HCT116 (cell line): ENCODE measurements at regions not wholly inside any gene's neighbourhood (a gene's known extent, or its start where the extent isn't known, plus 50 kb on each side); places are given as distances from the start of the nearest gene placed in this dataset.

Experiments
- ATAC-seq: fragments of 200-7000 bp; cut with Tn5 transposase; 2 replicates; pipeline ENCODE4 v1.9.1; 2020; ENCODE audit warnings: mild to moderate bottlenecking, moderate library complexity
- BruUV-seq: library from RNA; stranded (reverse); fragments of 400-500 nt; replicated peaks from 2 replicates; lab custom pipeline; 2021; lab: Mats Ljungman, UMichigan
- CTCF ChIA-PET: fragments of 300-600 bp; sonication (Branson Sonifier 250); formaldehyde crosslinking; loops from one replicate; lab custom pipeline; 2021; ENCODE audit warnings: antibody characterized with exemption; lab: Charles Lee
- POLR2A ChIA-PET: fragments of 300-600, 350-600 bp; sonication (Branson Sonifier 250); formaldehyde crosslinking; loops from one replicate; lab custom pipeline; 2021; ENCODE audit warnings: antibody characterized with exemption; lab: Charles Lee
- RAD21 ChIA-PET, 2 experiments: fragments of 300-600 bp; sonication (Branson Sonifier 250); formaldehyde crosslinking; loops; one replicate each; lab custom pipeline; 2023; ENCODE audit warnings: low total read pairs in 2 of 2; ENCODE audit not compliant: uncharacterized antibody in 2 of 2, unreplicated experiment in 2 of 2, low non-redundant PET in 1 of 2; lab: Charles Lee
- DNase-seq: peaks from one replicate; pipeline ENCODE4 v3.0.0-alpha.2; 2010; ENCODE audit warnings: low read depth, low spot score
- H2AFZ ChIP-seq: fragments of 200-600 bp; shearing (Covaris generic), sonication (generic); 2 replicates; pipeline ENCODE4 v1.6.1; 2017; ENCODE audit warnings: low read depth, mixed run types, mixed read lengths, antibody characterized with exemption, low read length; ENCODE audit not compliant: poor library complexity, severe bottlenecking
- H3K27ac ChIP-seq: 2 replicates; pipeline ENCODE4 v1.5.1; 2012; ENCODE audit warnings: low read depth, low read length
- H3K27me3 ChIP-seq: fragments of 200-600 bp; sonication (generic); 2 replicates; pipeline ENCODE4 v1.6.1; 2016; ENCODE audit warnings: mixed run types, low read length, mixed read lengths; ENCODE audit not compliant: insufficient read depth
- H3K36me3 ChIP-seq, 2 experiments: fragments of 200-500 bp in 1 of 2; fragments of 200-600 bp in 1 of 2; sonication (Bioruptor generic) in 1 of 2; sonication (generic) in 1 of 2; 2 replicates each; pipeline versions ENCODE4 v1.5.1 to v1.6.1; 2014 to 2016; ENCODE audit warnings: low read length in 2 of 2, inconsistent platforms in 1 of 2, mixed read lengths in 1 of 2, mixed run types in 1 of 2; ENCODE audit not compliant: insufficient read depth in 2 of 2, control insufficient read depth in 1 of 2
- H3K4me1 ChIP-seq, 2 experiments: fragments of 200-600 bp in 1 of 2; sonication (generic) in 1 of 2; 2 replicates each; pipeline versions ENCODE4 v1.5.1 to v1.6.1; 2012 to 2017; ENCODE audit warnings: low read length in 2 of 2, inconsistent platforms in 1 of 2, mild to moderate bottlenecking in 1 of 2, mixed read lengths in 1 of 2, mixed run types in 1 of 2, moderate library complexity in 1 of 2; ENCODE audit not compliant: insufficient read depth in 2 of 2, control insufficient read depth in 1 of 2
- H3K4me2 ChIP-seq: fragments of 200-600 bp; sonication (generic); 2 replicates; pipeline ENCODE4 v1.6.1; 2017; ENCODE audit warnings: mixed run types, low read length, mixed read lengths
- H3K4me3 ChIP-seq, 2 experiments: fragments of 200-600 bp in 1 of 2; sonication (generic) in 1 of 2; replicated peaks in 1 of 2; 2 replicates each; pipeline ENCODE4 v1.5.1; 2011 to 2016; ENCODE audit warnings: low read length in 2 of 2, control low read depth in 1 of 2, low read depth in 1 of 2, mild to moderate bottlenecking in 1 of 2, mixed read lengths in 1 of 2, mixed run types in 1 of 2
- H3K79me2 ChIP-seq: fragments of 200-600 bp; sonication (generic); 2 replicates; pipeline ENCODE4 v1.6.1; 2017; ENCODE audit warnings: mild to moderate bottlenecking, mixed run types, low read length, moderate library complexity, mixed read lengths; ENCODE audit not compliant: insufficient read depth
- H3K9ac ChIP-seq: fragments of 200-600 bp; sonication (generic); 2 replicates; pipeline ENCODE4 v1.6.1; 2016; ENCODE audit warnings: low read length, mixed read lengths
- H3K9me2 ChIP-seq: fragments of 200-600 bp; sonication (generic), shearing (Covaris generic); 2 replicates; pipeline ENCODE4 v1.6.1; 2017; ENCODE audit warnings: mixed run types, mild to moderate bottlenecking, moderate library complexity; ENCODE audit not compliant: insufficient read depth
- H3K9me3 ChIP-seq, 2 experiments: fragments of 200-500 bp in 1 of 2; fragments of 200-600 bp in 1 of 2; sonication (Bioruptor generic) in 1 of 2; sonication (generic) in 1 of 2; 2 replicates each; pipeline ENCODE4 v1.6.1; 2014 to 2017; ENCODE audit warnings: low read length in 2 of 2, mixed read lengths in 2 of 2, inconsistent platforms in 1 of 2, low read depth in 1 of 2, mild to moderate bottlenecking in 1 of 2, mixed run types in 1 of 2, moderate library complexity in 1 of 2; ENCODE audit not compliant: control insufficient read depth in 1 of 2, insufficient read depth in 1 of 2
- H4K20me1 ChIP-seq: fragments of 200-600 bp; sonication (generic), shearing (Covaris generic); 2 replicates; pipeline ENCODE4 v1.6.1; 2017; ENCODE audit warnings: mixed run types, mild to moderate bottlenecking, moderate library complexity; ENCODE audit not compliant: insufficient read depth
- CBX3 ChIP-seq: IDR thresholded peaks from 2 replicates; pipeline ENCODE4 v1.6.1; 2012; ENCODE audit warnings: low read depth
- ELF1 ChIP-seq: IDR thresholded peaks from 2 replicates; pipeline ENCODE4 v1.6.1; 2012; ENCODE audit warnings: low read depth, borderline replicate concordance
- EZH2phosphoT487 ChIP-seq: fragments of 200-600 bp; IDR thresholded peaks from 2 replicates; pipeline ENCODE4 v1.6.1; 2018; ENCODE audit warnings: antibody characterized with exemption, borderline replicate concordance
- POLR2A ChIP-seq: IDR thresholded peaks from 2 replicates; pipeline ENCODE4 v1.7.0; 2011; ENCODE audit warnings: borderline replicate concordance; ENCODE audit not compliant: insufficient read depth, insufficient read length; ENCODE audit errors: extremely low read depth
- RAD21 ChIP-seq: IDR thresholded peaks from 2 replicates; pipeline ENCODE4 v1.6.1; 2012; ENCODE audit warnings: low read depth, mild to moderate bottlenecking
- REST ChIP-seq: IDR thresholded peaks from 2 replicates; pipeline ENCODE4 v1.6.1; 2012; ENCODE audit warnings: low read depth
- SIN3A ChIP-seq: IDR thresholded peaks from 2 replicates; pipeline ENCODE4 v1.6.1; 2012; ENCODE audit warnings: low read depth
- SRF ChIP-seq: IDR thresholded peaks from 2 replicates; pipeline ENCODE4 v1.6.1; 2012; ENCODE audit warnings: low read depth
- TCF7L2 ChIP-seq: IDR thresholded peaks from 2 replicates; pipeline ENCODE4 v1.7.0; 2011; ENCODE audit warnings: borderline replicate concordance, inconsistent platforms; ENCODE audit not compliant: insufficient read depth, insufficient read length; ENCODE audit errors: extremely low read depth
- YY1 ChIP-seq: IDR thresholded peaks from 2 replicates; pipeline ENCODE4 v1.6.1; 2011; ENCODE audit warnings: low read length, low read depth, moderate library complexity, mild to moderate bottlenecking; ENCODE audit not compliant: insufficient replicate concordance; ENCODE audit errors: extremely low read depth
- ZFX ChIP-seq: fragments of 450-650 bp; IDR thresholded peaks from 2 replicates; pipeline ENCODE4 v1.6.1; 2017
- ZNF274 ChIP-seq: fragments of 200-500 bp; sonication (Bioruptor generic); IDR thresholded peaks from 2 replicates; pipeline ENCODE4 v1.6.1; 2014; ENCODE audit warnings: mild to moderate bottlenecking, low read depth, low read length, inconsistent platforms
- intact Hi-C: fragments of 100-400 bp; cut with micrococcal nuclease; formaldehyde crosslinking; loops from 2 replicates; pipeline ENCODE4 v1.10.0; 2022
- TF ChIP-seq, protein P1 (sequence below): IDR thresholded peaks from 2 replicates; pipeline ENCODE4 v1.6.1; 2011; ENCODE audit warnings: mild to moderate bottlenecking, low read length, moderate library complexity; ENCODE audit not compliant: insufficient replicate concordance; ENCODE audit errors: extremely low read depth

- TF ChIP-seq, protein P1, sequence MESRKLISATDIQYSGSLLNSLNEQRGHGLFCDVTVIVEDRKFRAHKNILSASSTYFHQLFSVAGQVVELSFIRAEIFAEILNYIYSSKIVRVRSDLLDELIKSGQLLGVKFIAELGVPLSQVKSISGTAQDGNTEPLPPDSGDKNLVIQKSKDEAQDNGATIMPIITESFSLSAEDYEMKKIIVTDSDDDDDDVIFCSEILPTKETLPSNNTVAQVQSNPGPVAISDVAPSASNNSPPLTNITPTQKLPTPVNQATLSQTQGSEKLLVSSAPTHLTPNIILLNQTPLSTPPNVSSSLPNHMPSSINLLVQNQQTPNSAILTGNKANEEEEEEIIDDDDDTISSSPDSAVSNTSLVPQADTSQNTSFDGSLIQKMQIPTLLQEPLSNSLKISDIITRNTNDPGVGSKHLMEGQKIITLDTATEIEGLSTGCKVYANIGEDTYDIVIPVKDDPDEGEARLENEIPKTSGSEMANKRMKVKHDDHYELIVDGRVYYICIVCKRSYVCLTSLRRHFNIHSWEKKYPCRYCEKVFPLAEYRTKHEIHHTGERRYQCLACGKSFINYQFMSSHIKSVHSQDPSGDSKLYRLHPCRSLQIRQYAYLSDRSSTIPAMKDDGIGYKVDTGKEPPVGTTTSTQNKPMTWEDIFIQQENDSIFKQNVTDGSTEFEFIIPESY, result no peak
- TF ChIP-seq EZH2phosphoT487 (no peak), TCF7L2 (no peak), REST (no peak), SRF (no peak), CBX3 (no peak), RAD21 (no peak)
Measured at GRCh38 chr10:4041635-4042034, 256.6 kb upstream of the KLF6 start (continued).

DNA sequence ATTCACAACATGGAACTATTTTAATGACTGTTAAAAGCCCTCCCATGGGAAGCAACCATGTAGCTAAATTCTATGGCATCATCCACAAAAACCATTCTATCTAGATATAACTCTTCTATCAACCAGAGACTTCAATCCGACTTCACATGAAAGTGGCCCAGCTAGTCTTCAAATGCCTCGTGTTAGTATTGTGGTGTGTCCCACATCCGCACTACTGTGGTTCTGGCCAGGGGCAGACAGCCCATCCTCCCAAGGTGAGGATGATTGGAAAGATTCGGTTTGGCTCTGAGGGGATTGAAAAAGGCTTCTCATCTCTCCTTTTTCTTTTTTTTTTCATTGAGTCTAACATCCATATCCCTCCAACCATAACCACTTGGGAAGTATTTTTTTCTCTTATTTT is 253.0 kb upstream of the KLF6 start:
- no peaks in the 10 kb centered on the region for H3K9me2 ChIP-seq
- no peaks in the 10 kb centered on the region for H3K79me2 ChIP-seq
- POLR2A ChIA-PET, result no interaction called here
- H3K36me3 ChIP-seq, result no peaks in the 10 kb centered on the region
- no peak for DNase-seq
- no peak overlapping the region for H3K27ac ChIP-seq
- no peaks in the 10 kb centered on the region for H3K4me1 ChIP-seq
- intact Hi-C loops, result no loop called here
- no peaks in the 10 kb centered on the region for H4K20me1 ChIP-seq
- H2AFZ ChIP-seq, result no peak overlapping the region
- RAD21 ChIA-PET, result no interaction called here
- no peak for ATAC-seq
- CTCF ChIA-PET, result no interaction called here
- H3K9me3 ChIP-seq, result peaks cover 8 to 9% of the 10 kb centered on the region in 2 experiments; a peak in 3 of 4 replicates
- H3K4me2 ChIP-seq, result no peak overlapping the region
- H3K9ac ChIP-seq, result no peak overlapping the region
- no peaks in the 10 kb centered on the region for H3K27me3 ChIP-seq
- H3K4me3 ChIP-seq, result no peak overlapping the region
- BruUV-seq, result no TSS peak
- TF ChIP-seq YY1 (no peak), CBX3 (no peak), TCF7L2 (no peak), REST (no peak), SIN3A (no peak), ZFX (no peak), RAD21 (no peak), POLR2A (no peak), ELF1 (no peak), ZNF274 (no peak)
